HG03378 (cell line): ENCODE measurements at regions not wholly inside any gene's neighbourhood (a gene's known extent, or its start where the extent isn't known, plus 50 kb on each side); places are given as distances from the start of the nearest gene placed in this dataset.

ENCODE experiments used
- ATAC-seq: cut with Tn5 transposase; IDR thresholded peaks from one replicate; pipeline ENCODE4 v1.9.1; 2021; ENCODE audit warnings: mild to moderate bottlenecking, moderate library complexity; ENCODE audit not compliant: unreplicated experiment

GRCh38 chr4:54933579-54933978, 191.8 kb downstream of the KDR start:
- ATAC-seq: no peak

- no peak for ATAC-seq
These were observed 195.2 kb downstream of the KDR start for GRCh38 chr4:54930226-54930625.

- ATAC-seq: no peak
These were observed 195.9 kb downstream of the KDR start for GRCh38 chr4:54929459-54929858.

GRCh38 chr4:54924891-54925290, 200.5 kb downstream of the KDR start:
- ATAC-seq: no peak

GRCh38 chr4:54915276-54915675, 210.1 kb downstream of the KDR start:
- ATAC-seq: no peak

GRCh38 chr4:54914781-54915180, 210.6 kb downstream of the KDR start:
- ATAC-seq: no peak

- ATAC-seq: no peak
These were observed 211.5 kb downstream of the KDR start for GRCh38 chr4:54913751-54914526.

- no peak for ATAC-seq
These were observed 213.2 kb downstream of the KDR start for GRCh38 chr4:54912155-54912554.

GRCh38 chr4:54909961-54910360, 215.4 kb downstream of the KDR start:
- ATAC-seq: no peak

GRCh38 chr4:54908763-54909162, 216.6 kb downstream of the KDR start:
- ATAC-seq: no peak

GRCh38 chr4:54904953-54905352, 220.4 kb downstream of the KDR start:
- no peak for ATAC-seq

GRCh38 chr4:54902976-54903375, 222.4 kb downstream of the KDR start:
- ATAC-seq: no peak

GRCh38 chr4:54902271-54902670, 223.1 kb downstream of the KDR start:
- no peak for ATAC-seq

- no peak for ATAC-seq
These were observed 224.2 kb downstream of the KDR start for GRCh38 chr4:54901202-54901601.

- ATAC-seq: no peak
These were observed 226.6 kb downstream of the KDR start for GRCh38 chr4:54898656-54899340.

GRCh38 chr4:54898056-54898562, 227.3 kb downstream of the KDR start:
- ATAC-seq: no peak

GRCh38 chr4:54897590-54897989, 227.8 kb downstream of the KDR start:
- no peak for ATAC-seq

- ATAC-seq: no peak
These were observed 224.9 kb downstream of the KIT start for GRCh38 chr4:54882616-54883015.

GRCh38 chr4:54879576-54879975, 221.8 kb downstream of the KIT start:
- no peak for ATAC-seq

GRCh38 chr4:54877006-54877405, 219.2 kb downstream of the KIT start:
- ATAC-seq: no peak

- no peak for ATAC-seq
These were observed 214.5 kb downstream of the KIT start for GRCh38 chr4:54872261-54872660.

- ATAC-seq: no peak
These were observed 206.0 kb downstream of the KIT start for GRCh38 chr4:54863571-54864255.
